GM19238 (cell line): ENCODE measurements at regions not wholly inside any gene's neighbourhood (a gene's known extent, or its start where the extent isn't known, plus 50 kb on each side); places are given as distances from the start of the nearest gene placed in this dataset.

Experiments used
- DNase-seq: peaks from one replicate; pipeline ENCODE4 v3.0.0; 2011; ENCODE audit warnings: low spot score; ENCODE audit not compliant: insufficient read length

- no peak for DNase-seq
Measured at GRCh38 chr22:34702279-34702678, 363.7 kb upstream of the ISX start.

GRCh38 chr22:34709641-34710040 is 356.3 kb upstream of the ISX start:
- no peak for DNase-seq

- no peak for DNase-seq
Measured at GRCh38 chr22:34722901-34723300, 343.1 kb upstream of the ISX start.

GRCh38 chr22:34736081-34736480 is 329.9 kb upstream of the ISX start:
- DNase-seq, result no peak

- DNase-seq, result no peak
Measured at GRCh38 chr22:34738661-34739400, 327.1 kb upstream of the ISX start.

DNA sequence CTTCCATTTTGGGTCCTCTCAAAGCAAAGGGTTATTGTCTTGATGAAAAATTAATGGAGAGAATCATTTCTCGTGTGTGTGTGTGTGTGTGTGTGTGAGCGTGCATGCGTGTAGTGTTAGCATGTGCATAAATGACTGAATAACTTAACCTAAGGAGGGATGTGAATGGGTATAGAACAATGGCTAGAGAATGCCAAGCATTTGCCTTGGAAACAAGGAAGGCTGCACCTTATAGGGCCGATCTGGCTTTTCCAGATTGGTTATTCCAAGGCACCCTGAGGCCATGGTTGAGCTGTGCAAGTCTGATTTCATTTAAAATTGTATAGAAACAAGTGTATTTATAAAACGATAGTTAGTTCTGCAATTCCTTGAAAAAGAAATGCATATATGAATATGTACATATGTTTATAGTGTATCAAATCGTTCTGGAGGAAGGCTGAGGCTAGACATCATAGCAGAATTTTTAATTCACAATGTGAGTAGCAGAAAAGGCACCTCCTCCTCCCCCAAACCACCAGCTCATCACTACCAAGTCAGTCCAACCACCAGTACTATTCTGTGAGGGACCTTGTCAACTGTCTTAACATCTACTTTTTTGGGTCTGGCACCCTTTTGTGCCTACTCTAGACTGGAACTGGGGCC is 322.7 kb upstream of the ISX start:
- DNase-seq, result no peak

DNA sequence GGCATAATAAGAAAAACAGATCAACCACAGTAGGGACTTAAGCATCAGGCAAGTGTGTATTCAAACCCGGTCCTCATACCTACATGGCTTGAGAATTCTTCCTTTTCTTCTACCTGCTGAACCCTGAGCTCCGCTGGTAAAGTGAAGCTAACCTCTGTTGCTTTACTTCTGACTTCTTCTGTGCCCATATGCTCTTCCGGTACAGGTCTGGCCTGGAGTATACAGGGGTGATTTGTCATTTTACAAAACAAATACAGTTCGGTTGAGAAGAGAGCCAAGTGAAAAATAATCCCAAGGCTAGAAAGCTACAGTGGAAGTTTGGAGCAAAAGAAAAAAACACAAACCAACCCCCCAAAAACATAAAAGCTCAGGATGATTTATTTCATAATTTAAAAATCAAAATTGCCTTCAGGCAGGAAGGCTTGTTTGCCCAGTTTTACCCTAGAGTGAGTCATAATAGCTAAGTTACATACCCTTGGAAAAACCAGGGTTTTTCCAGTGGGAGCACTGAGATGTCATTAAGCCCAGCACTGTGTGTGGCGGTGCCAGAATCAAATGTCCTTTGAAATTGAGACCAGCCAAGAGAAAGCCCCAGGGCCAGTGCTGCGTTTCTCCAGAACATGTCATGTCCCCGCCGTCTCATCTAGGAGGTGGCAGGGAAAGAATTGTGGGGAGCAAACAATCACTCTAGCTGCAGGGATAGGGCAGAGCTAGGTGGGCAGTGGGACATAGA is 305.5 kb upstream of the ISX start:
- no peak for DNase-seq

DNA sequence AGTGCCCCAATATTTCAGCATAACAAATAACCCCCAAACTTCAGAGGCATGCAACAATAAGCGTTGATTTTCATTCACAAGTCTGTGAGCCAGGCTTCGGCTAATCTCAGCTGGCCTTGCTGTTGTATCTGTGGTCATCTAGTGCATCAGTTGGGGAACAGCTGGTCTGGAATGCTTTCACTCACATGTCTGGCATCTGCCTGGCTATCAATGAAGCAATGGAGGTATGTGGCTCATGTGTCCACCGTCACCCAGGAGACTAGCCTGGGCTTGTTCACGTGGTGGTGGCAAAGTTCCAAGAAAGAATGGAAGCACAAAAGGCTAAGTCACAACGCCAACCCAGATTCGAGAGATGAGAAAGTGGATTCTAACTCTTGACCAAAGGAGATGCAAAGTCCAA is 304.8 kb upstream of the ISX start:
- no peak for DNase-seq

DNA sequence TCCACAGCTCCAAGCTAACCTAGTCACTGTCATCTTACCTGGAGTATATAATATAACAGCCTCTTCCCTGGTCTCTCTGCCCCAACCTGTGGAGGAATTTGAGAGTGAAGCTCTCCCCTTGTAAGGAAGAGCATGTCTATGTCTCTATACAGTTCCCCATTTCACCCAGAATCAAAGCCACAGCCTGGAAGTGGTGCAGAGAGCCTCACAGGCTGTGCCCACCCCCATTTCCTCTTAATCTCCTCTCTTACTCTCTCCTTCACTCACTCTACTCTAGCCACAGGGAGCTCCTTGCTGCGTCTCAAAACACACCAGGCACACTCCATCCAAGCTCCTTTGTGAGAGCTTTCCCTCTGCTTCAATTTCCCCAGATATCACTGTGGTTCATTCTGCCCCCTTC is 302.5 kb upstream of the ISX start:
- DNase-seq, result no peak

- DNase-seq, result no peak
Measured at GRCh38 chr22:34765115-34765514, 300.8 kb upstream of the ISX start.

DNA sequence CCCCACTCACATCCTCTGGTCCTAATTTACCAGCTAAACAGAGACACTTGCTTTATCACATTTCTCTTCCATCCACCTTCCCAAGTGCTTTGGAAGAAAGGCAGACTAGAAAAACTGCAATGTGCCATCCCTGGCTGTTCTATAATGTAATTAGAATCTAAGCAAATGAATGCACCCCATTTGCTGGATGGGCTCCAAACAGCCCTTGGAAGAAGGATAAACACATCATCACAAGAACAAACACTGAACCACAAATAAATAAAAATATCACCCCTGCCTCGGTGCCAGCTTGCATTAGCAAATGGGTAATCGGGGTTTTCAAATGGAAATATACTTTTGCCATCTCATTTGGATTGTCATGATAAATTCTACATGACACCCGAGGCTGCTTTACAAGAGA is 296.6 kb upstream of the ISX start:
- no peak for DNase-seq

GRCh38 chr22:34776817-34777216 is 289.1 kb upstream of the ISX start:
- no peak for DNase-seq

- no peak for DNase-seq
Measured at GRCh38 chr22:34781681-34782080, 284.3 kb upstream of the ISX start.

GRCh38 chr22:34783436-34783835 is 282.5 kb upstream of the ISX start:
- no peak for DNase-seq

DNA sequence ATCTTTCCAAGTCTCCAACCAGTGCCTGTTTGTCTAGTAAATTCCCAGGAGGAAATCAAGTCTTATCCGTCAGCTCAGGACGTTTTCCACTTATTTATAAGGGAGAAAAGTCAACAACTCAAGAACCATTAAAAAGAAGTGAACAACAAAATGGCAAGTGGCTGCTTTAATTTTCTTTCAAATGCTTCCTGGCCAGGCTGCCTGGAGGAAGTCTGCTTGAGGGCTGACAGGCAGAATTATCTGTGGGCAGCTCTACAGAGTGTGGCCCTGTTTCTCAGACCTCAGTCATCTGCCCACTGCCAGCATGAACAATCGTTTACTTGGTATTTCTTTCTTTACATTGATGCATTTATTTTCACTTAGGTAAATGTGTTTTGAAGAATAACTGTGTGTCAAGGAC is 281.9 kb upstream of the ISX start:
- DNase-seq, result no peak

DNA sequence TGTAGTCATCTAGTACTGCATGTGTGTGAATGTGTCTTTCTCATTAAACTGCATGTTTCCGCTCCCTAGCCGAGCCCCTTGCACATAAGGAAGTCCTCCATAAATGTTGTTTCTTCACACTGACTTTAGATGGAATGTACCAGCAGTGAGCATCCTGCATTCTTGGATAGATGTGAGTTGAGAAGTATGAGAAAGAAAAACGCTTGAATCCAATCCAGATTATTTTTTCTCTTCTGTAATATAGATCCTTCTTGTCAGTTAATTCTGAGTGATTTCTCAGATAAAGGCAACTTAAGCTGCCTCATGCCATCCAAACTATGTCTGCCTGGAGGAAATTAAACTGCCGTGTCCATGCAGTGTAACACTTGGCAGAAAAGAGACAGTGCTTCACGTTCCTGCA is 268.1 kb upstream of the ISX start:
- no peak for DNase-seq

DNA sequence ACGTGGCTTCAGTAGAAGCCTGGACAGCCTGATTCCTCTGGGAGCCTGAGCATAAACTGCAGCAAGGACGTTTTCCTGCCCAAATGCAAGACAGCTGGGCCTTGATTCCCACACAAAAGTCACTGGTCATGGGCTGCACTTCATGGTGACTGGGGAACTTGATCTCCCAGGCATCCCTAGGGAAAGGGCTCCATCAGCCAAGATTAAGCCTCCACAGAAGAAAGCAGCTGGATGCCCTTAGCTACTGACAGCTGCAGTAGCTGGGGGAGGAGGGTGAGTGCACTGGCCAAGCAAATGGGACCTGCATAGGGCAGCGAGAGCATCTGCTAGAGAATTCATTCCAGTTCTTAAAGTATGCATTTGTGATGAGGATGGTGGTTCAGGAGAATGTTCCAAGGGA is 267.4 kb upstream of the ISX start:
- DNase-seq, result no peak

DNA sequence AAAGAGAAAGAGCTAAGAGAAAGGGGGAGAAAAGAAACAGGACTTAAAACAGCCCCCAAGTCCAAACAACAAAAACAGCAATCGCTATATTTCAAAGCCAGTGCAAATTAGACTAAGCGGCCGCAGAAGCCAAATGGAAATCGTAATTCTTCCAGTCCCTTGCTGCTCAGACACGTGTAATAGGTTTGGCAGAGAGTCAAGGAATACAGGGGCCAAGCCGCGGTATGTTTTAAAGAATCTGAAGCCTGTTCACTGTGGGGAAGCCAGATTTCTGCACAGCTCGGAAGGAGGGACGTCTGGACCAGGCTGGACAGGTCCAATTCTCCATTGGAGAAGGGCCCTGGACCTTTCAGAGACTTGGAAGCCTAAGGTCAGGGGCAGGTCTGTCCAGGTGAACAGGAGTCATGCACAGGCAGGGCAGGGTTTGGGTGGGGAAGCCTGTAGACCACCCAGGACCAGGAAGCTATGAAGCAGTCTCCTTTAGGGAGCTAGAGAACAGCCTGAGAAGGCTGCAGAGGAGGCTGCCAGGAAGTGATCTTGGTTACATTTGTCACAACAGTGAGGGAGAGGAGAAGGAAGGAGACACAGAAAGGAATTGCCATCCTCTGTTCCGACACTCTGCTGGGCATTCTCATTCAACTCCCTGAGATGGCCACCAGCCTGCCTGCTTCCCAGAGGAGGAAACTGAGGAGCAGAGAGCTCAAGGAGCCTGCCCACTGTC is 265.5 kb upstream of the ISX start:
- DNase-seq, result no peak

GRCh38 chr22:34801221-34801620 is 264.7 kb upstream of the ISX start:
- no peak for DNase-seq

GRCh38 chr22:34804091-34804490 is 261.9 kb upstream of the ISX start:
- DNase-seq, result no peak

- no peak for DNase-seq
Measured at GRCh38 chr22:34804604-34805003, 261.4 kb upstream of the ISX start.

DNA sequence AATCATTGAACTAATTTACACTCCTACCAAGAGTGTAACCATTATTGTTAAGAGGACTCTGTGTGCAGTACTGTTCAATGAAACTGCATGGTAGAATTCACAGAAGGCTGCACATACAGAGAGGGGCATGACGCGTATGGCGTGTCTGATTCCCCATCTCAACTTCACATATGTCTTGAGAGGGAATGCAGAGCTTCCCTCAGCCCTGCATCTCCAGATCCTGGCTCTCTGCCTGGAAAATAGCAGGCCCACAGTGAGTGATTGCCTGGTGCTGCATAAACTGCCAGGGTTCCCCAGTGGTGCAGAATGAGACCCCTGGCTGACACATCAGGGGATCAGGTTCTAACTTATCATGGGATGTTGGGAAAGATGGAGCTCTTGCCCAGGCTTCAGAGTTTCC is 260.2 kb upstream of the ISX start:
- no peak for DNase-seq
